IMR-90 (cell line): ENCODE measurements at regions not wholly inside any gene's neighbourhood (a gene's known extent, or its start where the extent isn't known, plus 50 kb on each side); places are given as distances from the start of the nearest gene placed in this dataset.

Experiments
- ATAC-seq: fragments of 200-7000 bp; cut with Tn5 transposase; 2 replicates; pipeline ENCODE4 v1.9.1; 2020; ENCODE audit warnings: low read depth, mild to moderate bottlenecking, moderate library complexity
- BruUV-seq: library from RNA; stranded (reverse); fragments of 400-500 nt; replicated peaks from 2 replicates; lab custom pipeline; 2021; lab: Mats Ljungman, UMichigan
- CTCF ChIA-PET: fragments of 300-600 bp; formaldehyde crosslinking; extraction: SDS; loops from one replicate; lab custom pipeline; 2021; ENCODE audit warnings: antibody characterized with exemption; lab: Yijun Ruan, JAX
- POLR2A ChIA-PET: fragments of 300-600 bp; sonication (Branson Sonifier 250); formaldehyde crosslinking; loops from one replicate; lab custom pipeline; 2022; ENCODE audit warnings: antibody characterized with exemption; ENCODE audit not compliant: unreplicated experiment; lab: Charles Lee
- DNase-seq: peaks from one replicate; pipeline ENCODE4 v3.0.0; 2013
- H2AFZ ChIP-seq: replicated peaks from 2 replicates; pipeline ENCODE3; 2013; ENCODE audit warnings: low read length, mild to moderate bottlenecking; ENCODE audit not compliant: poor library complexity
- H2AK5ac ChIP-seq: 2 replicates; pipeline ENCODE4 v1.6.1; 2013; ENCODE audit warnings: low read depth, low read length, inconsistent platforms
- H2AK9ac ChIP-seq: replicated peaks from 2 replicates; pipeline ENCODE3; 2013; ENCODE audit warnings: mild to moderate bottlenecking, low read depth, low read length, moderate library complexity; ENCODE audit not compliant: poor library complexity
- H2BK120ac ChIP-seq: 2 replicates; pipeline ENCODE4 v1.6.1; 2013; ENCODE audit warnings: low read depth, low read length, inconsistent platforms
- H2BK15ac ChIP-seq: 3 replicates; pipeline ENCODE4 v1.6.1; 2013; ENCODE audit warnings: low read depth, low read length, inconsistent platforms
- H2BK20ac ChIP-seq: 2 replicates; pipeline ENCODE4 v1.6.1; 2013; ENCODE audit warnings: low read depth, mild to moderate bottlenecking, inconsistent platforms, low read length, moderate library complexity
- H2BK5ac ChIP-seq: 2 replicates; pipeline ENCODE4 v1.6.1; 2013; ENCODE audit warnings: mild to moderate bottlenecking, low read depth, low read length, inconsistent platforms; ENCODE audit not compliant: poor library complexity, severe bottlenecking
- H3K14ac ChIP-seq: replicated peaks from 2 replicates; pipeline ENCODE4 v1.6.1; 2013; ENCODE audit warnings: low read depth, low read length, inconsistent platforms
- H3K18ac ChIP-seq: 2 replicates; pipeline ENCODE4 v1.6.1; 2013; ENCODE audit warnings: low read depth, low read length, control low read depth
- H3K23ac ChIP-seq: 2 replicates; pipeline ENCODE4 v1.6.1; 2013; ENCODE audit warnings: low read depth, low read length, inconsistent platforms
- H3K27ac ChIP-seq: 2 replicates; pipeline ENCODE4 v1.5.1; 2013; ENCODE audit warnings: mild to moderate bottlenecking, control low read depth, low read length; ENCODE audit not compliant: insufficient read depth
- H3K27me3 ChIP-seq: 2 replicates; pipeline ENCODE4 v1.6.1; 2013; ENCODE audit warnings: low read length; ENCODE audit not compliant: control insufficient read depth, insufficient read depth
- H3K36me3 ChIP-seq: 2 replicates; pipeline ENCODE4 v1.6.1; 2013; ENCODE audit warnings: low read length, mixed read lengths; ENCODE audit not compliant: control insufficient read depth, insufficient read depth
- H3K4ac ChIP-seq: 2 replicates; pipeline ENCODE4 v1.6.1; 2013; ENCODE audit warnings: low read depth, low read length, inconsistent platforms
- H3K4me1 ChIP-seq: 2 replicates; pipeline ENCODE4 v1.6.1; 2013; ENCODE audit warnings: low read length, mixed read lengths; ENCODE audit not compliant: control insufficient read depth, insufficient read depth
- H3K4me2 ChIP-seq: 2 replicates; pipeline ENCODE4 v1.6.1; 2013; ENCODE audit warnings: low read depth, mild to moderate bottlenecking, control low read depth, low read length, moderate library complexity
- H3K4me3 ChIP-seq: 2 replicates; pipeline ENCODE4 v1.5.1; 2013; ENCODE audit warnings: low read depth, mild to moderate bottlenecking, control low read depth, low read length, moderate library complexity; ENCODE audit not compliant: insufficient read depth
- H3K56ac ChIP-seq: 2 replicates; pipeline ENCODE4 v1.6.1; 2013; ENCODE audit warnings: low read length, inconsistent platforms; ENCODE audit not compliant: insufficient read depth; ENCODE audit errors: extremely low read depth
- H3K79me1 ChIP-seq, 2 experiments: 2 replicates each; pipeline ENCODE4 v1.6.1; 2013; ENCODE audit warnings: low read length in 2 of 2, inconsistent platforms in 1 of 2, low read depth in 1 of 2
- H3K9ac ChIP-seq: 2 replicates; pipeline ENCODE4 v1.6.1; 2013; ENCODE audit warnings: low read depth, low read length, control low read depth
- H3K9me1 ChIP-seq: 2 replicates; pipeline ENCODE4 v1.6.1; 2013; ENCODE audit warnings: low read length, inconsistent platforms; ENCODE audit not compliant: insufficient read depth
- H3K9me3 ChIP-seq: 2 replicates; pipeline ENCODE4 v1.6.1; 2013; ENCODE audit warnings: low read length; ENCODE audit not compliant: control insufficient read depth, insufficient read depth
- H4K20me1 ChIP-seq: 2 replicates; pipeline ENCODE4 v1.6.1; 2013; ENCODE audit warnings: low read length, inconsistent platforms; ENCODE audit not compliant: insufficient read depth
- H4K5ac ChIP-seq: 2 replicates; pipeline ENCODE4 v1.6.1; 2013; ENCODE audit warnings: mild to moderate bottlenecking, low read depth, low read length, control low read depth
- H4K8ac ChIP-seq, 2 experiments: 2 replicates each; pipeline ENCODE4 v1.6.1; 2013; ENCODE audit warnings: low read depth in 2 of 2, low read length in 2 of 2, control low read depth in 1 of 2, inconsistent platforms in 1 of 2
- H4K91ac ChIP-seq: 2 replicates; pipeline ENCODE4 v1.6.1; 2013; ENCODE audit warnings: low read depth, low read length, inconsistent platforms; ENCODE audit not compliant: insufficient read depth
- BHLHE40 ChIP-seq: fragments of 150-350 bp; IDR thresholded peaks from 2 replicates; pipeline ENCODE4 v1.6.1; 2016; ENCODE audit warnings: mild to moderate bottlenecking, low read depth, low read length
- CEBPB ChIP-seq: IDR thresholded peaks from 2 replicates; pipeline ENCODE4 v1.6.1; 2012; ENCODE audit warnings: low read depth, low read length, improper control_type of control experiment
- CHD1 ChIP-seq: IDR thresholded peaks from 2 replicates; pipeline ENCODE4 v1.6.1; 2012; ENCODE audit warnings: low read depth, low read length, improper control_type of control experiment
- CTCF ChIP-seq: conservative IDR thresholded peaks from 2 replicates; pipeline ENCODE4 v1.5.1; 2012; ENCODE audit warnings: mild to moderate bottlenecking, low read depth, low read length, improper control_type of control experiment
- ELK1 ChIP-seq: fragments of 150-350 bp; IDR thresholded peaks from 2 replicates; pipeline ENCODE4 v1.6.1; 2016; ENCODE audit warnings: low read depth, mild to moderate bottlenecking, low read length, moderate library complexity, borderline replicate concordance
- FOS ChIP-seq: fragments of 150-350 bp; IDR thresholded peaks from 2 replicates; pipeline ENCODE4 v1.6.1; 2016; ENCODE audit warnings: low read depth, low read length
- MAFK ChIP-seq: IDR thresholded peaks from 2 replicates; pipeline ENCODE4 v1.6.1; 2012; ENCODE audit warnings: low read depth, low read length, improper control_type of control experiment
- MAZ ChIP-seq: IDR thresholded peaks from 2 replicates; pipeline ENCODE4 v1.6.1; 2012; ENCODE audit warnings: low read depth, mild to moderate bottlenecking, low read length, improper control_type of control experiment, moderate library complexity, borderline replicate concordance
- MXI1 ChIP-seq: IDR thresholded peaks from 2 replicates; pipeline ENCODE4 v1.6.1; 2012; ENCODE audit warnings: low read depth, mild to moderate bottlenecking, low read length, moderate library complexity, borderline replicate concordance
- NFE2L2 ChIP-seq: fragments of 150-350 bp; IDR thresholded peaks from 2 replicates; pipeline ENCODE4 v1.6.1; 2016; ENCODE audit warnings: low read depth, mild to moderate bottlenecking, low read length
- POLR2A ChIP-seq: IDR thresholded peaks from 2 replicates; pipeline ENCODE4 v1.6.1; 2012; ENCODE audit warnings: mild to moderate bottlenecking, low read depth, low read length
- RAD21 ChIP-seq: IDR thresholded peaks from 2 replicates; pipeline ENCODE4 v1.6.1; 2012; ENCODE audit warnings: low read length, improper control_type of control experiment
- RCOR1 ChIP-seq: IDR thresholded peaks from 2 replicates; pipeline ENCODE4 v1.6.1; 2012; ENCODE audit warnings: mild to moderate bottlenecking, low read length, improper control_type of control experiment; ENCODE audit not compliant: insufficient replicate concordance
- RFX5 ChIP-seq: IDR thresholded peaks from 2 replicates; pipeline ENCODE4 v1.8.0; 2012; ENCODE audit warnings: low read depth, mild to moderate bottlenecking, low read length, moderate library complexity
- SMC3 ChIP-seq: fragments of 150-350 bp; IDR thresholded peaks from 2 replicates; pipeline ENCODE4 v1.6.1; 2016; ENCODE audit warnings: low read depth, mild to moderate bottlenecking, antibody characterized with exemption, low read length, moderate library complexity
- WGBS, 2 experiments: methylation state at CpG; one replicate each; pipeline versions ENCODE4 v1.1.5 to v1.1.7; 2013; ENCODE audit warnings: missing lambda C conversion rate in 2 of 2; ENCODE audit not compliant: insufficient read length in 1 of 2; ENCODE audit errors: extremely low coverage in 2 of 2; 5-methylcytosine and 5-hydroxymethylcytosine counted together
- dilution Hi-C: fragments of 300-500 bp; cut with HindIII; formaldehyde crosslinking; loops from one replicate; pipeline ENCODE4 v1.14.3; 2018; ENCODE audit warnings: low sequenced_read_pairs; ENCODE audit not compliant: unreplicated experiment
- in situ Hi-C: fragments of 300-500 bp; cut with MboI; formaldehyde crosslinking; loops from 3 replicates; pipeline ENCODE4 v1.14.3; 2019; ENCODE audit warnings: low sequenced_read_pairs, inconsistent platforms, mixed read lengths
- intact Hi-C: fragments of 100-400 bp; cut with micrococcal nuclease; formaldehyde crosslinking; loops from 2 replicates; pipeline ENCODE4 v1.10.0; 2022
- TF ChIP-seq, protein P1 (sequence below): fragments of 150-350 bp; IDR thresholded peaks from 2 replicates; pipeline ENCODE4 v1.6.1; 2017; ENCODE audit warnings: mild to moderate bottlenecking, antibody characterized with exemption, low read length, low read depth

GRCh38 chr10:6984971-6985370 is 404.9 kb upstream of the PRKCQ start:
- Histone ChIP-seq H3K9me3 (no peaks in the 10 kb centered on the region; the same call in 1 of the 2 replicates), H2AFZ (no peak overlapping the region), H2BK120ac (no peak overlapping the region), H3K23ac (no peak overlapping the region), H3K79me1 (no peaks in the 10 kb centered on the region), H3K9me1 (no peaks in the 10 kb centered on the region), H3K4me1 (no peaks in the 10 kb centered on the region), H3K4me3 (no peak overlapping the region), H3K36me3 (no peaks in the 10 kb centered on the region), H3K56ac (no peak overlapping the region), H3K27ac (no peak overlapping the region), H2BK5ac (no peak overlapping the region), H3K4me2 (no peak overlapping the region), H2AK9ac (no peak overlapping the region), H2AK5ac (no peak overlapping the region), H3K9ac (no peak overlapping the region), H4K91ac (no peak overlapping the region), H3K4ac (no peak overlapping the region), H3K27me3 (no peaks in the 10 kb centered on the region), H3K14ac (no peak overlapping the region), H4K20me1 (no peaks in the 10 kb centered on the region), H3K18ac (no peak overlapping the region), H4K5ac (no peak overlapping the region), H2BK15ac (no peak overlapping the region), H4K8ac (no peak overlapping the region), H2BK20ac (no peak overlapping the region)
- POLR2A ChIA-PET = interaction anchor here (0.6 kb wide), 1 partner anchor 15 kb away, joined by 3 read pairs; no protein-coding TSS in a partner anchor
- no CpG with 5 or more reads among the region's 2 CpGs for WGBS, 2 experiments
- DNase-seq = no peak
- BruUV-seq = no TSS peak
- intact Hi-C loops (no loop called here), in situ Hi-C loops (no loop called here), dilution Hi-C loops (no loop called here)
- CTCF ChIA-PET = no interaction called here
- no peak for ATAC-seq
- no peak for TF ChIP-seq CTCF
- TF ChIP-seq RAD21 = no peak
- no peak for TF ChIP-seq ELK1
- no peak for TF ChIP-seq BHLHE40
- no peak for TF ChIP-seq SMC3
- no peak for TF ChIP-seq CEBPB
- TF ChIP-seq POLR2A = no peak
- TF ChIP-seq MAZ = no peak
- no peak for TF ChIP-seq NFE2L2
- TF ChIP-seq MAFK = no peak
- TF ChIP-seq CHD1 = no peak
- no peak for TF ChIP-seq RCOR1
- TF ChIP-seq, protein P1, sequence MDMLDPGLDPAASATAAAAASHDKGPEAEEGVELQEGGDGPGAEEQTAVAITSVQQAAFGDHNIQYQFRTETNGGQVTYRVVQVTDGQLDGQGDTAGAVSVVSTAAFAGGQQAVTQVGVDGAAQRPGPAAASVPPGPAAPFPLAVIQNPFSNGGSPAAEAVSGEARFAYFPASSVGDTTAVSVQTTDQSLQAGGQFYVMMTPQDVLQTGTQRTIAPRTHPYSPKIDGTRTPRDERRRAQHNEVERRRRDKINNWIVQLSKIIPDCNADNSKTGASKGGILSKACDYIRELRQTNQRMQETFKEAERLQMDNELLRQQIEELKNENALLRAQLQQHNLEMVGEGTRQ = no peak
- TF ChIP-seq FOS = no peak
- no peak for TF ChIP-seq RFX5
- TF ChIP-seq MXI1 = no peak
